SJCRH30 (cell line): ENCODE measurements at regions not wholly inside any gene's neighbourhood (a gene's known extent, or its start where the extent isn't known, plus 50 kb on each side); places are given as distances from the start of the nearest gene placed in this dataset.
A peak's percentile ranks its signal among the peaks of the same experiment; 100 is the strongest.

ENCODE experiments used
- DNase-seq, 2 experiments: peaks; one replicate each; pipeline ENCODE4 v3.0.0-alpha.2; 2015 to 2020
- H3K27ac ChIP-seq: fragments of 250-450 bp; sonication (Bioruptor Pico); 2 replicates; pipeline ENCODE4 v1.5.1; 2020; ENCODE audit warnings: mild to moderate bottlenecking, moderate library complexity
- H3K27me3 ChIP-seq: fragments of 250-450 bp; sonication (Bioruptor Pico); 2 replicates; pipeline ENCODE4 v1.5.1; 2020; ENCODE audit warnings: mild to moderate bottlenecking, moderate library complexity
- H3K36me3 ChIP-seq: fragments of 250-450 bp; sonication (Bioruptor Pico); 2 replicates; pipeline ENCODE4 v1.5.1; 2020; ENCODE audit warnings: mild to moderate bottlenecking, moderate library complexity
- H3K4me1 ChIP-seq: fragments of 250-450 bp; sonication (Bioruptor Pico); 2 replicates; pipeline ENCODE4 v1.5.1; 2020; ENCODE audit warnings: mild to moderate bottlenecking, moderate library complexity
- H3K4me3 ChIP-seq: fragments of 250-450 bp; sonication (Bioruptor Pico); 2 replicates; pipeline ENCODE4 v1.5.1; 2020; ENCODE audit warnings: mild to moderate bottlenecking, moderate library complexity
- H3K9me3 ChIP-seq: fragments of 250-450 bp; sonication (Bioruptor Pico); replicated peaks from 2 replicates; pipeline ENCODE4 v1.5.1; 2020; ENCODE audit warnings: mild to moderate bottlenecking, moderate library complexity

DNA sequence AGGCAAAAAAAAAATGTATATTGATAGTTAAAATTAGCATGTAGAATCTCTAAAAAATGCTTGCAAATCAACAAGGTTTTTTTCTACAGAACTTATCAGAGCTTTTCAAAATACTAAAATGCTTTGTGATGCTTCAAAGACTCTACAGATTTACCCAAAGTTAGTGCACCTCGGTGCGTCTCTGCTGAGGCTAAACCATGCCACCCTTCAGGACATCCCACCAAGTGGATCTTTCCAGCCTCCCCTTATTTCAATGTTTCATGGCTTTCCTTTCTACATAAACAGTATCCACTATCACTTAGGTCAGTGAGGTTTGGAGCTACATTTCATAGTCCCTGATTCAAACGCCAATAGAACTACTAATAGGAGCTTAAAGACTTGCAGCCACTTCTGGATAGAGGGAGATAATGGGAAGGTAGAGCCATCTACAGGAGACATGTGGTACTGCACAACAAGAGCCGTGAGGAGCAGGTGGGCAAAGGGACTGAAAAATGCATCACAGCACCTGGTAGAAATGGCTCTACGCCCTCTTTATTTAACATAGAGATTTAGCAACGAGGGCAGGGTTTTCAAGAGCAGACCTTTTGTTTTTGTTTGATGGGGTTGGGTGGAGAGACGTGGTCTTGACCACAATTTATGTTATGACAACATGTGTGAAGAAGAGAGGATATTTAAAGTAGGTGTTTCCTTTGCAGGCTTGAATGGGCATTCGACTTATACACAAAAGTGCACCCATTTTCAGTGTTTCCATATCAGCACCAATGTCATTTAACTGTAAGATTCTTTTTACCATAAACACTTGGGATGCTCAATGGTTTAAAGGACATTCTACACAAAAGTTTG is 56.1 kb upstream of the SLC35G4 start:
- no peak overlapping the region for H3K4me3 ChIP-seq
- no peaks in the 10 kb centered on the region for H3K4me1 ChIP-seq
- DNase-seq, result peak; percentile 13 to 62
- H3K36me3 ChIP-seq, result no peaks in the 10 kb centered on the region
- no peaks in the 10 kb centered on the region for H3K27me3 ChIP-seq
- H3K27ac ChIP-seq, result no peak overlapping the region
- H3K9me3 ChIP-seq, result no peaks in the 10 kb centered on the region

DNA sequence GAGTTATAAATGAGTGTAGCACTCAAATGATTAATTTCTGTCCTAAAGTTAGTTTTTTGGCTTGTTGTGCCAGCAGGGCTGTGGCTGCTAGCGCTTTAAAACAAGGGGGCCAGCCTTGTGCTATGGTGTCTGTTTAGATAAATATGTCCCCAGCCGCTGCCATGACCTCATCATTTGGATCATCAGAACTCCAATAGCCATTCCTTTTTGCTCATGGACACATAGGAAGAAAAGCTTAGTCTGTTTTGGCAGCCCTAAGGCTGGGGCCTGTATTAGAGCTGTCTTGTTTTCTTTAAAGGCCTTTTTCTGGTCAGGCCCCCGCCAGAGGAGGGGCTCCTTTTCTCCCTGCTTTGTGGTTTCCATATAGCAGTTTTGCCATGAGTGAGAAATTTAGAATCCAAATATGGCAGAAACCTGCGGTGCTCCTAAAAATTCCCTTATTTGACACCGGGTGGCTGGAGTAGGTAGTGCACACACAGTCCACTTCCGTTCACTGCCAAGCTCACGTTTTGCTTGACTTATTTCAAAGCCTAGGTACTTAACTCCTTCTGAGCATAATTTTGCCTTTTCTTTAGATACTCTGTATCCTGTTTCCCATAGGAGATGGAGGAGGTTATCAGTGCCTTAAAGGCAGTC is 60.4 kb upstream of the SLC35G4 start:
- H3K27ac ChIP-seq, result no peak overlapping the region
- no peak overlapping the region for H3K4me3 ChIP-seq
- no peaks in the 10 kb centered on the region for H3K4me1 ChIP-seq
- no peak for DNase-seq
- no peaks in the 10 kb centered on the region for H3K27me3 ChIP-seq
- H3K9me3 ChIP-seq, result no peaks in the 10 kb centered on the region
- no peaks in the 10 kb centered on the region for H3K36me3 ChIP-seq

DNA sequence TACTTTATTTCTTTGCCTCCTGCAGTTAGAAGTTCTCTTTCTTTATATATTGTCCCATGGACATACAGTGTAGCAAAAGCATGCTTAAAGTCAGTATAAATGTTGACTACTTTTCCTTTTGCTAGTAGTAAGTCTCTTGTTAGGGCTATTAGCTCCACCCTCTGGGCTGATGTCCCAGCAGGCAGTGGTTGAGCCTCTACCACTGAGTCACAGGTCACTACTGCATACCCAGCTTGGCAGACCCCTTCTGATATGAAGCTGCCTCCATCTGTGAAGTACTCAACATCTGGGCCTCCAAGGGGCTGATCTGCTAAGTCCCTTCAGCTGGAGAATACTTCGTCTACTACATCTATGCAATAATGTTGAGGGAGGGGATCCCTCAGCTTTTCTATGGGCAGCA is 61.0 kb upstream of the SLC35G4 start:
- Histone ChIP-seq H3K27ac (no peak overlapping the region), H3K27me3 (no peaks in the 10 kb centered on the region), H3K9me3 (no peaks in the 10 kb centered on the region), H3K4me1 (no peaks in the 10 kb centered on the region), H3K36me3 (no peaks in the 10 kb centered on the region), H3K4me3 (no peak overlapping the region)
- no peak for DNase-seq

DNA sequence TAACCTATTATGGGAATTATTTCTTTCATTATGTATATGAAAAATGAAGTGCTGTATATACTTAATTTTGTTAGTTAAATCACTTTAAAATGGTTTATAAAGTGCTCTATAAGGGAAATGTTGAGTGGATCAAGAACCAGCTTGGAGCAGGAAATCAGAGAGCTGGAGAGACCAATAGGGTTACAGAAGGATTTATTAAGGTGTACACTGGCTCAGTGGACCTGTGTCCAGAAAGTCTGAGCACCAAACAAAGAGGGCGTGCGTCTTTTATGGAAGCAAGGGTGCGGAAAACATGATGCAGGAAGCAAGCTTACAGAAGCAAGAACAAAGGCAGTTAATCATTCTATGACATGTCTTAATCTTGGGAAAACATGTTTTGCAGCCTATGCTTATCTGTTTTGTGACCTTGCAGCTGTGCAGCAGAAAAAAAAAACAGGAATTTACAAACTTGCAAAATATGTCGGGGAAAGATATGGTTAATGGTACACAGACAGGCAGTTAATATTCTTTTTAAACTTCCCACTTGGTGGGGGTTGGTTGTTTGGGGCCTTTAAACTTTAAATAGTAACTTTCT is 65.2 kb upstream of the SLC35G4 start:
- Histone ChIP-seq H3K9me3 (no peaks in the 10 kb centered on the region), H3K27ac (no peak overlapping the region), H3K36me3 (no peaks in the 10 kb centered on the region), H3K4me1 (no peaks in the 10 kb centered on the region), H3K4me3 (no peak overlapping the region), H3K27me3 (no peaks in the 10 kb centered on the region)
- DNase-seq, result no peak

DNA sequence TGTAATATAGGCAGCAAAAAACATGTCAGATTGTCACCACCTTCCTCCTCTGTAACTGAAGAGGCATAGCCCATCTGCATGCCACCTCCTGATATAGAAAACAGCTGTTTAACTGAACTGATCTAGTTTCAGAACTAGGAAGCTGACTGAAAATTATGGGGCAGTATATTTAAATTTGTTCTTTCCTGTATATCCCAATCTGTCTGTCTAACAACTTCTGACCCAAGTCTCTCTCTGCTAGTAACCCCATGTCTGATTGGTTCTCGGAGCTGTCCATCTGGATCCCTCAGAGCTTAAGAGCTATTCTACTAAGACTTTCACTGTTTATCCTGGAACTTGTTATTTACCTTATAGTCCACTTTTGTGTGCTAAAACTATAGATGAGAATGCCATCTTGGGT is 68.2 kb upstream of the SLC35G4 start:
- DNase-seq, result no peak
- no peaks in the 10 kb centered on the region for H3K9me3 ChIP-seq
- H3K4me3 ChIP-seq, result no peak overlapping the region
- no peak overlapping the region for H3K27ac ChIP-seq
- H3K27me3 ChIP-seq, result no peaks in the 10 kb centered on the region
- no peaks in the 10 kb centered on the region for H3K36me3 ChIP-seq
- H3K4me1 ChIP-seq, result no peaks in the 10 kb centered on the region

DNA sequence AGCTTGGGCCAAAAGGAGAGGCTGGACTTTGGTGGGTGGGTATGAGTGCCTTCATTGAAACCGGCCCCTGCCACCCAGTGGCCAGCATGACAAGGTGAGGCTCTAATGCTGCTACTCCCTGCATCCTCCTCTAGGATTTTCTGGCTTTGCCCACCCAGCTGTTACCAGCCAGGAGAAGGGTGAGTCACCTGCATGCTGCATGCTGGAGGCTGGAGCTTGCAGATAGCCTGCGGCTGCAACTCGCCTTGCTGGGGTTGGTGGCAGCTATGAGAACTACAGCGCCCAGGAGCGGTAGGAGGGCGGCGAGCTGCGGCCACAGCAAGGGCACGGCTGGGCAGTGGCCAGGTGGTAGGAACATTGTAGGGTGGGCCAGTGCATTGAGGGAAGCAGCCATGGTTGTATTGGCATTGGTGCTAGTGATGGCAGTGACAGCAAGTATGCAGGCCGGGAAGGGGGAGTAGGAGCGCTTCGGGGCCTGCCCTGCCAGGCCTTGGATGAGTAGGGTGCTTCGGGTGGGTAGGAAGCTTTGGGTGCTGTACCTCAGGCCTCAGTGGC is 75.4 kb upstream of the SLC35G4 start:
- H3K4me3 ChIP-seq, result no peak overlapping the region
- H3K27ac ChIP-seq, result no peak overlapping the region
- DNase-seq, result no peak
- no peaks in the 10 kb centered on the region for H3K9me3 ChIP-seq
- no peaks in the 10 kb centered on the region for H3K4me1 ChIP-seq
- H3K27me3 ChIP-seq, result no peaks in the 10 kb centered on the region
- no peaks in the 10 kb centered on the region for H3K36me3 ChIP-seq

DNA sequence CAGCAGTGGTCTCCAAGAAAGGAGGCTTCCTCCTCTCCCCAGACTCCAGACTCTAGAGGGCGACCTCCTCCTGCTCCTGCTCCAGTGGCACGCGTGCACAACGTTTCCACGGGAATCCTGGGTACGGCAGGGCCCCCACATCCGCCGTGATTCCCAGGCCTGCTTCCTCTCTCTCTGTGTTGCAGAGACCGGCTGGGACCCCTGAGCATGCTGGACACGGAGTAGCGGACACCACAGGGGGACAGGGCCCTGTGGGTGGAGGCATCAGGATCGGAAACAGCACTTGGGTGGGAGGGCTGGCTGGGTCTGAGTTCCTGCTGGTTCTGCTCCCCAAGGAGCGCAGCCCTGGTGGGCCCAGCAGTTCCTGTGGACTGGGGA is 75.9 kb upstream of the SLC35G4 start:
- Histone ChIP-seq H3K27ac (no peak overlapping the region), H3K36me3 (no peaks in the 10 kb centered on the region), H3K27me3 (no peaks in the 10 kb centered on the region), H3K4me1 (no peaks in the 10 kb centered on the region), H3K4me3 (no peak overlapping the region), H3K9me3 (no peaks in the 10 kb centered on the region)
- DNase-seq, result no peak

DNA sequence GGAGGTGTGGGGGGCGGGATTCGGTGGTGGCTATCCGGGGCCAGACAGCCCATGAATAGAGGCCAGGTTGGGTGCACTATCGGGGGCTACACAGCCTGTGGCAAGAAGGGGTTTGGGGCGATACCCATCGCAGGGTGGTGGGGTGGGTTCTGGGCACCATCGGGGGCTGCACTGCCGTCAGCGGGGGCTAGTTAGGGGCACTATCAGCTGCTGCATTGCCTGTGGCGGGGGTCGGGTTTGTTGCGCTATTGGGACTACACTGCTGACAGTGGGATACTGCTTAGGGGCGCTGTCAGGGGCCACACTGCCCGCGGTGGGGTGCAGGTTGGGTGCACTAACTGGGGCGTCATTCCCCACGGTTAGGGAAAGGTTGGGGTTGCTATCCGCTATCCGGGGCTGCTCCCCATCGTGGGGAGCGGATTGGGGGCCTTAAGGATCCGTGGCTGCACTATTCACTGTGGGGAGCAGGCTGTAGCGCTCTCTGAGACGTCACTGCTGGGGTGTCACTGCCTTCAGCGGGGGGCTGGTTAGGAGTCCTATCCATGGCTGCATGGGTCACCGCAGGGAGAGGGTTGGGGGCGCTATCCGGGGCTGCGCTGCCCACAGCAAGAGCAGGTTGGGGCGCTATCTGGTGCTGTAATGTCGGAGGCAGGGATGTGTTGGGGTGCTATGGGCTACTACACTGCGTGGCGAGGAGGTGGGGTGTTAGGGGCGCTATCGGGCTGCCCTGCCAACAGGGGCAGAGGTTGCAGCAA is 76.5 kb upstream of the SLC35G4 start:
- H3K27me3 ChIP-seq, result no peaks in the 10 kb centered on the region

DNA sequence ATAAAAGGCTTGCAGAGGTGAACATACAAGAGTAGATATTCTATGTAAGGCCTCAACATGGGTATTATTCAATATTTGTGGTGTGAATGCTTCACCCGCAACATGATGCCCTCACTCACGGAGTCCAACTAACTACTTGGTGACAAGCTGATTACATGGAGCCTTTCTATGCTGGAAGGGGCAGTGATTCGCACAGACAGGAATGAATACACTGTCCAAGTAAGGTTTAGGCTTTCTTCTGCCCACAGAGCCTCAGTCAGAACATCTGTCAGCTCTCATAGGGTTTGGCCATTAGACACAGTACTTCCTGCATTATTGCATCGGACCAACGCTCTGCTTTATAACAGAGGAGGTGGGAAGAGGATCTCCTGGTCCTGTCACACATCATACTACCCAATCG is 80.3 kb upstream of the SLC35G4 start:
- H3K27me3 ChIP-seq, result no peaks in the 10 kb centered on the region
- H3K4me3 ChIP-seq, result no peak overlapping the region
- no peaks in the 10 kb centered on the region for H3K4me1 ChIP-seq
- H3K9me3 ChIP-seq, result no peaks in the 10 kb centered on the region
- DNase-seq, result peak in 1 of 2 experiments; percentile 27
- no peaks in the 10 kb centered on the region for H3K36me3 ChIP-seq
- no peak overlapping the region for H3K27ac ChIP-seq

More for the DNA sequence above, 76.5 kb upstream of the SLC35G4 start:
- H3K36me3 ChIP-seq, result no peaks in the 10 kb centered on the region
- H3K9me3 ChIP-seq, result no peaks in the 10 kb centered on the region
- no peak overlapping the region for H3K4me3 ChIP-seq
- no peak for DNase-seq
- H3K27ac ChIP-seq, result no peak overlapping the region
- no peaks in the 10 kb centered on the region for H3K4me1 ChIP-seq

DNA sequence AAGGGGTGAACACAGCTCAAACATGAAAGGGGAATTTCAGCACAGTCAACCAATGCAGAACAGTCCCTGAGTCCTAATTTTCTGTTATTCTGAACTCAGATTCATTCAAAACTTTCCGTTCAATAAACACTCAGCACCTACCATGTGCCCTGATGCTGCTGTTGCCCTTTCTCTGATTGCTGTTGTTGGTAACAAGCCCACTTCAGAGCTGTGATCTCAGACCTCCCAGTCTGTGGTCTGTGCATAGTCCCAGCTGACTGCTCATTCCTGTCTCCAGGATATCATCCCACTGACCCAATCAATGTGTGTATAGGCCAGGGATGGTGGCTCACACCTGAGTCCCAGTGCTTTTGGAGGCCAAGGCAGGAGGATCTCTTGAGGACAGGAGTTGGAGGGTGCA is 82.7 kb upstream of the SLC35G4 start:
- no peak for DNase-seq
- Histone ChIP-seq H3K4me3 (no peak overlapping the region), H3K27ac (no peak overlapping the region), H3K27me3 (no peaks in the 10 kb centered on the region), H3K36me3 (no peaks in the 10 kb centered on the region), H3K9me3 (no peaks in the 10 kb centered on the region), H3K4me1 (no peaks in the 10 kb centered on the region)

DNA sequence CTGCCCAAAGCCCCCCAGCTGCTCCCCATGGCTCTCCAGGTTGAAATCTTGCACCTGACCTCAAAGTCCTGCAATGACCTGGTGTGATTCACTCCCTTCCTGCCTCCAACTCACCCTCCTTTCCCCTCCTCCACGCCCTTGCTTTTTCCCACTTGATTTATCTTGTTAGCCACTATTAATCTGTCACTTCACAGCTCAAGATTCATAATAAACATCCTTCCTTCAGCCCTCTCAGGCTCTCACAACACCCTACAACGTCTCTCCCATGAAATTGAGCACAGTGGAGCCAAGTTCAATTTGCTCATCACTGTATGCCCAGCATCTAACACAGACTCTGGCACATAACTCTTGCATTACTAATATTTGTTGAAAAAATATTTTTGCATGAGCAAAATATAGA is 85.6 kb upstream of the SLC35G4 start:
- Histone ChIP-seq H3K27me3 (no peaks in the 10 kb centered on the region), H3K4me1 (no peaks in the 10 kb centered on the region), H3K9me3 (no peaks in the 10 kb centered on the region), H3K36me3 (no peaks in the 10 kb centered on the region), H3K27ac (no peak overlapping the region), H3K4me3 (no peak overlapping the region)
- DNase-seq, result no peak

DNA sequence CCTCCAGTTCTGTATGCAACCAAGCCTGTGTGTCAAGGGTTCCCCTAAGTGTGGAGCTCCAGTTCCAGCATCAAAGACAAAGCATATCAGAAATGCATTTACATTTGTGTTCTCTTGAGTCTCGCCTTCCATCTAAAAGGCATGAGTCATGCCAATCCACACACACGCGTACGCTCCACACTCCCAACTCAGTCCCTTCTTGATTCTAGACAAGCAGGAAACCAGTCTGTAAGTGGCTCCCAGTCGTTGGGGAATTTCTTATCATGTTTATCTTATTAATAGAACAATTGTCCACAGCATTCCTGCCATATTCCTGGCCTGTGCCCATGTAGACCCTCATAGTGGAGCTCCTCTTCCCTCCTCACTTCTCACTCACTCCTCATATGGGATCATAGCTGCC is 86.4 kb upstream of the SLC35G4 start:
- Histone ChIP-seq H3K9me3 (no peaks in the 10 kb centered on the region), H3K27ac (no peak overlapping the region), H3K36me3 (no peaks in the 10 kb centered on the region), H3K4me1 (no peaks in the 10 kb centered on the region), H3K4me3 (no peak overlapping the region), H3K27me3 (no peaks in the 10 kb centered on the region)
- no peak for DNase-seq

DNA sequence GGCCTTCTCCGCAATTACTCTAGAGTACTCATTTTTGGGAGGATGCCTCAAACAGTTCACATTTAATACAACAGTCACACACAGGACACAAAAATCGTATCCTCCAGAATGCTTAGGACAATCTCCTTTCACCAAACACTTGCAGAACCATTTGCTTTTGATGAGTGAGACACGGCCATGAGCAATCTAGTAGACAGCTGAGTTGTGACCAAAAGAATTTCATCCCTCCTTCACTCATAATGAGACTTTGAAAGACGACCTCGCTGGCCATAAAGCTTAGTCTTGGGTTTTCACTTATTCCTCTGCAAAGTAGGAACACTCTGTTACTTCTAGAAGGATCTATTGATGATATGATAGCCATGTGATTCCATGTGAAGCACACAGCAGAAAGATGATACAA is 87.5 kb upstream of the SLC35G4 start:
- DNase-seq, result no peak
- Histone ChIP-seq H3K4me3 (no peak overlapping the region), H3K36me3 (no peaks in the 10 kb centered on the region), H3K27ac (no peak overlapping the region), H3K9me3 (no peaks in the 10 kb centered on the region), H3K4me1 (no peaks in the 10 kb centered on the region), H3K27me3 (no peaks in the 10 kb centered on the region)

DNA sequence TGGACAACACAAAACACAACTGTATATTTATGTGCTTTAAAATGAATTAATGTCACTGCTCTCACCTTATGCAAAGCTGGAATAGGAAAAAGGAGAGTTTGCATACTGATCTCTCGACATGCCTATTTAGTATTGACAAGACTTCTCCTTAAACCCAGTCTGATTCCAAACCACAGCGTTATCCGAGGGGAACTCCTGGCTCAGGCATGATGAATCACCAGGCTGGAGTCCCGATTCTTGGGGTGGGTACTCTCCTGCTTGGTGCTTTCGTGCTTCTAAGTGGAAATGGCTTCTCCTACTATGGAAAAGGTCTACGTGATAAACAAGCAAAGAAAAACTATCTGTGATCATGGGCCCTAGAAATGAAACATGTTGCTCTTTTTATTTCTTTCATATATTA is 88.9 kb upstream of the SLC35G4 start:
- H3K4me3 ChIP-seq, result no peak overlapping the region
- H3K9me3 ChIP-seq, result no peaks in the 10 kb centered on the region
- no peaks in the 10 kb centered on the region for H3K27me3 ChIP-seq
- no peak for DNase-seq
- no peak overlapping the region for H3K27ac ChIP-seq
- no peaks in the 10 kb centered on the region for H3K4me1 ChIP-seq
- no peaks in the 10 kb centered on the region for H3K36me3 ChIP-seq
